LNCaP clone FGC (cell line): ENCODE measurements at regions not wholly inside any gene's neighbourhood (a gene's known extent, or its start where the extent isn't known, plus 50 kb on each side); places are given as distances from the start of the nearest gene placed in this dataset.

Experiments
- DNase-seq: peaks from one replicate; pipeline ENCODE4 v3.0.0-alpha.2; 2011; ENCODE audit warnings: low read depth
- H3K4me3 ChIP-seq: 2 replicates; pipeline ENCODE4 v1.5.1; 2011; ENCODE audit warnings: mild to moderate bottlenecking, low read depth, low read length, control low read depth
- TF ChIP-seq, protein P1 (sequence below): IDR thresholded peaks from 2 replicates; pipeline ENCODE4 v1.5.1; 2012; ENCODE audit warnings: mild to moderate bottlenecking; ENCODE audit not compliant: control insufficient read depth, insufficient read depth; ENCODE audit errors: extremely low read depth

GRCh38 chr15:39461536-39462130 lies 119.2 kb upstream of the THBS1 start:
- TF ChIP-seq, protein P1, sequence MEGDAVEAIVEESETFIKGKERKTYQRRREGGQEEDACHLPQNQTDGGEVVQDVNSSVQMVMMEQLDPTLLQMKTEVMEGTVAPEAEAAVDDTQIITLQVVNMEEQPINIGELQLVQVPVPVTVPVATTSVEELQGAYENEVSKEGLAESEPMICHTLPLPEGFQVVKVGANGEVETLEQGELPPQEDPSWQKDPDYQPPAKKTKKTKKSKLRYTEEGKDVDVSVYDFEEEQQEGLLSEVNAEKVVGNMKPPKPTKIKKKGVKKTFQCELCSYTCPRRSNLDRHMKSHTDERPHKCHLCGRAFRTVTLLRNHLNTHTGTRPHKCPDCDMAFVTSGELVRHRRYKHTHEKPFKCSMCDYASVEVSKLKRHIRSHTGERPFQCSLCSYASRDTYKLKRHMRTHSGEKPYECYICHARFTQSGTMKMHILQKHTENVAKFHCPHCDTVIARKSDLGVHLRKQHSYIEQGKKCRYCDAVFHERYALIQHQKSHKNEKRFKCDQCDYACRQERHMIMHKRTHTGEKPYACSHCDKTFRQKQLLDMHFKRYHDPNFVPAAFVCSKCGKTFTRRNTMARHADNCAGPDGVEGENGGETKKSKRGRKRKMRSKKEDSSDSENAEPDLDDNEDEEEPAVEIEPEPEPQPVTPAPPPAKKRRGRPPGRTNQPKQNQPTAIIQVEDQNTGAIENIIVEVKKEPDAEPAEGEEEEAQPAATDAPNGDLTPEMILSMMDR, result no peak
- DNase-seq, result no peak

DNA sequence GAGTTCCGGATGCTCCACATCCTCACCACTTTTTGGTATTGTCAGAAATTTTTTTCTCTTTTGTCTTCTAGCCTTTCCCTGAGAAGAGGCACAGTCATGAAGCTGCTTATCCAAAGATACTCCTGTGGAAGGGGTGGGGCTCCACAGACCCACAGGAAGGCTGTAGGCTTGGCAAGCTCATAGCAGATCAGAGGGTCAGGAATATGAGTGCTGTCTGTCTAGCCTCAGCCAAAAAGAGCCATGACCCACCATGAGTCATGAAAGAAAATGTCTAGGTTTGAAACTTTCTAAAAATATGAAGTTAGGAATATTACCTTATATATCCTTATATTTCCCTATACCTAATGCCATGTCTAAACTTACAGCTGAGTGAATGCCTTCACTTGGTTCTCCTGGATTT lies 118.2 kb upstream of the THBS1 start:
- TF ChIP-seq, protein P1, result no peak
- DNase-seq, result no peak
- H3K4me3 ChIP-seq, result no peak overlapping the region

More at GRCh38 chr15:39461536-39462130, 119.2 kb upstream of the THBS1 start:
- H3K4me3 ChIP-seq, result no peak overlapping the region

DNA sequence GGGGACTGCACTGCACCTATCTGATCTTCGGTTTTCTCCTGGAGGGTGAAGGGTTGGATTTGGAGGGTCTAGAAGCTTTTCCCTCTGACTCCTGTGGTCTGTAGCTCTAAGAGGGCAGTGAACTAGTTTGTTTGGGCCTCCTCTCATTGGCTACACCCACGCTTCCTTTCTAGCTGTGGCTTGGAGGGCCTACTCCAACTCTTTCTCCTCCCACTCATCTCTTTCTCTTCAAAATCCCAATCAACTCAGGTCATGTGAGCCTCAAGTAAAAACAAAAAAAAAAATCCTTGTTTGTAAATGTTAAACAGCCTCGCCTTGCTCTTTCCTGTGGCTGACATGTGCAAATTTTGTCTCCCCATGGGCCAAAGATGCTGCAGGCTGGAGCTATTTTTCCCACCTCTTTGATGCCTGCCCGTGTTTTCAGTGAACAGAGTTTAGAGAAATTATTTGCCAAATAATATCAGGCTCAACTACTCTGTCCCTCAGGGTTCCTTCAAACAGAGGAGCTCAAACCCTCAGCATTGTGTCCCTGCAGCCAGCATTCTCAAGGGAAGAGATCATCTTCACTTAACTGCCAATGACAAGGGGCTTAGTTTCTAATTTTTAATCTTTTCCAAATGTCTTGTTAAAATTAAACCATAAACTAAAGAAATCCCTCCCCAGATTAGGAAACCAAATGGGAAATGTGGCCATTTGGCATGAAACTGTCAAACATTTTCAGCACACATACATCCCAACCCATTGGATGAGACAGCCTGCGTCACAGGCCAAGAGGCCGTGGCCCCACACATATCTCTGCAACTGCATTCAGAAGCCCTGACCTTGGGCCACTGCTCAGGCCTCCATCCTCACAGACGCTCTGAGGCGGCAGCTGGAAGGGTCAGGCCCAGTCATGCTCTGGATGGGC lies 114.8 kb upstream of the THBS1 start:
- DNase-seq, result no peak
- TF ChIP-seq, protein P1, result no peak
- H3K4me3 ChIP-seq, result no peak overlapping the region

- TF ChIP-seq, protein P1, result no peak
These were observed 114.2 kb upstream of the THBS1 start for GRCh38 chr15:39466750-39467105.

DNA sequence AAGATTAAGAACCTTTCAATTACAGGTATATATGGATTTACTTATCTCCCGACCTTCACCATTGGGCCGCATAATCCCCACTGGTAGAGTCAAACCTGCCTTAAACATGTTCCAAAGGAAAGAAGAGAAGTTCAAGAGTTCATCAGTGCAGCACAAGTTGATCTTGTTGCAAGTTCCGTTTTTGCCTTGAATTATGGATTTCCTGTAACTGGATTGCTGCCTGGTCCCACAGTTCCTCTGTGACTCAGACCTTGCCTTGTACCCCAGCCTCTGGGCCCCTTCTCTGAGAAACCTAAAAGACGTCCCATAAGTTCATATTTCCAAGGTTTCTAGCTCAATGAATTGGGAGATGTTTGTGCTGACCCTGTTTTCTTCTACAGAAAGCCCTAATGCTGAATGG lies 112.5 kb upstream of the THBS1 start:
- TF ChIP-seq, protein P1, result no peak
- DNase-seq, result no peak
- no peak overlapping the region for H3K4me3 ChIP-seq

More at GRCh38 chr15:39466750-39467105, 114.2 kb upstream of the THBS1 start:
- H3K4me3 ChIP-seq, result no peak overlapping the region
- DNase-seq, result no peak

DNA sequence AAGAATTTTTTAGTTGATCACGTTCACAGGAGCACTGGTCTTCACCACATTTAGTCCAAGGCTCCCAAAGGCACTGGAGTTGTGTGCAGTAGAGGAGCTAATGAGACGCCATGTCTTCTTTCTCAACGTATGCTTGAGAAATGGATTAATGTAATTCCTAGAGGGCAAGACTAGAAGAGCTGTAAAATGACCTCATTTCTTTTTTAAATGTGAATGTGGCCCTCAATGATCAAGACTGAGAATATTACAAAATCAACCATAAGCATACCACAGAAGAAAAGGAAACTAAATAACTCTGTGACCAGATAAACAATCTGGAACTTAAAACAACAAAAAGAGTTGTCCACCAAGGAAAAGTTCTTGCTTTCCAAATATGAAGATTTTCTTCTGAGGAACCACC lies 112.1 kb upstream of the THBS1 start:
- TF ChIP-seq, protein P1, result no peak
- no peak overlapping the region for H3K4me3 ChIP-seq

More for the DNA sequence above, 112.1 kb upstream of the THBS1 start:
- no peak for DNase-seq
